ENCODE measurements at regions not wholly inside any gene's neighbourhood (a gene's known extent, or its start where the extent isn't known, plus 50 kb on each side); places are given as distances from the start of the nearest gene placed in this dataset.
"Not testable (repeated sequence)": the region's sequence is repeated elsewhere in the genome, so short reads cannot be mapped to it uniquely, and the experiment has no call there.

- DNase-seq = no peak
These were observed 59.7 kb downstream of the NAA11 start for GRCh38 chr4:79266136-79266535.

GRCh38 chr4:79259242-79259641, 66.6 kb downstream of the NAA11 start:
- no peak for DNase-seq

- DNase-seq = no peak
These were observed 67.2 kb downstream of the NAA11 start for GRCh38 chr4:79258614-79259176.

- DNase-seq = no peak
These were observed 67.8 kb downstream of the NAA11 start for GRCh38 chr4:79257953-79258613.

GRCh38 chr4:79255793-79256192, 70.1 kb downstream of the NAA11 start:
- no peak for DNase-seq

- DNase-seq = no peak
These were observed 71.9 kb downstream of the NAA11 start for GRCh38 chr4:79253924-79254323.

- no peak for DNase-seq
These were observed 72.7 kb downstream of the NAA11 start for GRCh38 chr4:79253168-79253567.

GRCh38 chr4:79250887-79251286, 75.0 kb downstream of the NAA11 start:
- DNase-seq = no peak

- DNase-seq = no peak
These were observed 75.9 kb downstream of the NAA11 start for GRCh38 chr4:79249881-79250503.

- no peak for DNase-seq
These were observed 77.3 kb downstream of the NAA11 start for GRCh38 chr4:79248610-79249009.

GRCh38 chr4:79247695-79248394, 78.0 kb downstream of the NAA11 start:
- DNase-seq = no peak

GRCh38 chr4:79245200-79245940, 80.5 kb downstream of the NAA11 start:
- not testable (repeated sequence) for DNase-seq

- DNase-seq = peak; percentile 44
These were observed 84.0 kb downstream of the NAA11 start for GRCh38 chr4:79241846-79242245.

- no peak for DNase-seq
These were observed 88.0 kb downstream of the NAA11 start for GRCh38 chr4:79237851-79238250.

- no peak for DNase-seq
These were observed 89.1 kb downstream of the NAA11 start for GRCh38 chr4:79236785-79237184.

- no peak for DNase-seq
These were observed 90.8 kb downstream of the NAA11 start for GRCh38 chr4:79235095-79235494.

GRCh38 chr4:79233820-79234219, 92.0 kb downstream of the NAA11 start:
- no peak for DNase-seq

GRCh38 chr4:79232540-79232939, 93.3 kb downstream of the NAA11 start:
- no peak for DNase-seq

GRCh38 chr4:79227860-79228259, 98.0 kb downstream of the NAA11 start:
- no peak for DNase-seq

- DNase-seq = no peak
These were observed 100.5 kb downstream of the NAA11 start for GRCh38 chr4:79225360-79225759.

GRCh38 chr4:79224777-79225104, 101.1 kb downstream of the NAA11 start:
- no peak for DNase-seq

- no peak for DNase-seq
These were observed 101.7 kb downstream of the NAA11 start for GRCh38 chr4:79223993-79224776.

GRCh38 chr4:79217025-79217424, 108.8 kb downstream of the NAA11 start:
- no peak for DNase-seq
